ENCODE measurements at regions not wholly inside any gene's neighbourhood (a gene's known extent, or its start where the extent isn't known, plus 50 kb on each side); places are given as distances from the start of the nearest gene placed in this dataset.
A peak's percentile ranks its signal among the peaks of the same experiment; 100 is the strongest.
"Not testable (repeated sequence)": the region's sequence is repeated elsewhere in the genome, so short reads cannot be mapped to it uniquely, and the experiment has no call there.

DNA sequence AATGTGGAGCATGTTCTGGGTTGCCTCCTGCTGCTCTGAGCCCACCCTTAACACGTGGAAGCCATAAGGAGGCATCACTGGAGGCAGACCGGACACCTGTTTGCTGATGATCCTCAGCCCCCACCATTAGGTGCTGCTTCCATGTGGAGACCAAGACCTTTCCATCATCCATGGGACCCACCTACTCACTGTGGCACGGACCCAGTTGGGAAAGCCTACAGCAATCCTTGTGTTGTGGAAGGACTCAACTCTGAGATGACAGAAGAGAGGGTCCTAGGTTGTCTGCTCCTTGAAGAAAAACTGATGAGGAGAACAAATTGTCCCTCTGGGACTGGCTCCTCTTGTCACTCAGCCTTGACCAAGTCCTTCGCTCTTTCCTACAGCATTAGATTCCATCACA is 86.5 kb upstream of the RAB12 start:
- no peaks in the 10 kb centered on the region for H3K36me3 ChIP-seq (ENCODE audit: insufficient read depth, low read length)
- no peak overlapping the region for H3K4me3 ChIP-seq (ENCODE audit: insufficient read depth, low read length)
- no peak for DNase-seq (ENCODE audit: insufficient read length, low spot score, missing footprints)
- no peak overlapping the region for H2AFZ ChIP-seq (ENCODE audit: low read length)
- no peaks in the 10 kb centered on the region for H3K4me1 ChIP-seq (ENCODE audit: insufficient read depth, low read length)
- no peak overlapping the region for H3K4me2 ChIP-seq (ENCODE audit: insufficient read depth, low read length)
- H3K27ac ChIP-seq (ENCODE audit: low read depth, low read length): no peak overlapping the region
- no peaks in the 10 kb centered on the region for H3K9me3 ChIP-seq (ENCODE audit: low read depth, low read length)
- TF ChIP-seq, protein P1, sequence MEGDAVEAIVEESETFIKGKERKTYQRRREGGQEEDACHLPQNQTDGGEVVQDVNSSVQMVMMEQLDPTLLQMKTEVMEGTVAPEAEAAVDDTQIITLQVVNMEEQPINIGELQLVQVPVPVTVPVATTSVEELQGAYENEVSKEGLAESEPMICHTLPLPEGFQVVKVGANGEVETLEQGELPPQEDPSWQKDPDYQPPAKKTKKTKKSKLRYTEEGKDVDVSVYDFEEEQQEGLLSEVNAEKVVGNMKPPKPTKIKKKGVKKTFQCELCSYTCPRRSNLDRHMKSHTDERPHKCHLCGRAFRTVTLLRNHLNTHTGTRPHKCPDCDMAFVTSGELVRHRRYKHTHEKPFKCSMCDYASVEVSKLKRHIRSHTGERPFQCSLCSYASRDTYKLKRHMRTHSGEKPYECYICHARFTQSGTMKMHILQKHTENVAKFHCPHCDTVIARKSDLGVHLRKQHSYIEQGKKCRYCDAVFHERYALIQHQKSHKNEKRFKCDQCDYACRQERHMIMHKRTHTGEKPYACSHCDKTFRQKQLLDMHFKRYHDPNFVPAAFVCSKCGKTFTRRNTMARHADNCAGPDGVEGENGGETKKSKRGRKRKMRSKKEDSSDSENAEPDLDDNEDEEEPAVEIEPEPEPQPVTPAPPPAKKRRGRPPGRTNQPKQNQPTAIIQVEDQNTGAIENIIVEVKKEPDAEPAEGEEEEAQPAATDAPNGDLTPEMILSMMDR (IDR thresholded peaks at IDR 0.05; ENCODE audit: extremely low read depth, low read depth, low read length): no peak
- no peaks in the 10 kb centered on the region for H3K79me2 ChIP-seq (ENCODE audit: insufficient read depth, low read length)
- H4K20me1 ChIP-seq (ENCODE audit: insufficient read depth, low read length): no peaks in the 10 kb centered on the region
- peaks cover 14% of the 10 kb centered on the region for H3K27me3 ChIP-seq (ENCODE audit: insufficient read depth, low read length)

DNA sequence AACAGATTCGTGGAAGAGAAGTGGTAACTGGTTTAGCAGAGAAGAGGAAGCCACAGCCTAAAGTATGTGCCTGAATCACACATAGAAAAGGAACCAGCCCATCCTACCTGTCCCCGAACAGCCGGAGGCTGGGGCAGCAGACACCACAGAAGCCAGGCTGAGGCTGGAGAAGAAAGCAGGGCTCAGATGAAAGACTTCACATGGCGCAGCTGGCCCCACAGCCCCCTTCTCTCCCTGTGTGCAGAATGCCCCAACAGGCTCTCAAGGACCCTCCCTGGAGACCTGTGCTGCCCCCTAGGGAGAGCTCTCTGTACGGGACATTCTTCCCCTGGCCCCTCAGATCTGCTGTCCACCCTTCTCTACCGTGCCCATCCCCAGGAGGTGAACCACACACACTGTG is 83.5 kb upstream of the RAB12 start:
- Histone ChIP-seq H3K36me3 (ENCODE audit: insufficient read depth, low read length) (no peaks in the 10 kb centered on the region), H3K9me3 (ENCODE audit: low read depth, low read length) (no peaks in the 10 kb centered on the region)

DNA sequence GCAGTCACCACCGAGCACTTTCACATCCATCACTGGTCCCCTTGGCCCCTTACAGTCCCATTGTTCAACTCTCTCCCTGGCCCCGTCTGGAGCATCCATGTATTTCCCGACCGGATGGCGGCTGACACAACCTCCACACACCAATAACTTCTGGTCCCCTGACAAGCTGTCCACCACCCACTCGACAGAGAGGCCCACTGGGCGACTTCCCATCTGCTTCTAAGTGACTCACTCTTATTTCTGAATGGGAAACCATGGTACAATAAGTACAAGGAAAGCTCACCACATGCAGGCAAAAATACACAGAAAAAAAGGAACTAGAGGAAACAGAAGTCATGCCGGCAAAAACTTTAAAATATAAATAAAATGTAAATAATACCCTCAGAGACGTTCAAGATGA is 82.9 kb upstream of the RAB12 start:
- Histone ChIP-seq H3K27me3 (ENCODE audit: insufficient read depth, low read length) (peaks cover 14% of the 10 kb centered on the region), H3K4me1 (ENCODE audit: insufficient read depth, low read length) (no peaks in the 10 kb centered on the region), H2AFZ (ENCODE audit: low read length) (no peak overlapping the region)

More for the DNA sequence above, 83.5 kb upstream of the RAB12 start:
- H3K4me3 ChIP-seq (ENCODE audit: insufficient read depth, low read length): no peak overlapping the region
- H3K4me2 ChIP-seq (ENCODE audit: insufficient read depth, low read length): no peak overlapping the region
- no peak overlapping the region for H3K27ac ChIP-seq (ENCODE audit: low read depth, low read length)
- TF ChIP-seq, protein P1 (IDR thresholded peaks at IDR 0.05; ENCODE audit: extremely low read depth, low read depth, low read length): no peak
- no peaks in the 10 kb centered on the region for H4K20me1 ChIP-seq (ENCODE audit: insufficient read depth, low read length)
- DNase-seq (ENCODE audit: insufficient read length, low spot score, missing footprints): peak; percentile 42
- H3K4me1 ChIP-seq (ENCODE audit: insufficient read depth, low read length): no peaks in the 10 kb centered on the region
- H3K27me3 ChIP-seq (ENCODE audit: insufficient read depth, low read length): peaks cover 14% of the 10 kb centered on the region
- H3K79me2 ChIP-seq (ENCODE audit: insufficient read depth, low read length): no peaks in the 10 kb centered on the region
- H2AFZ ChIP-seq (ENCODE audit: low read length): no peak overlapping the region

DNA sequence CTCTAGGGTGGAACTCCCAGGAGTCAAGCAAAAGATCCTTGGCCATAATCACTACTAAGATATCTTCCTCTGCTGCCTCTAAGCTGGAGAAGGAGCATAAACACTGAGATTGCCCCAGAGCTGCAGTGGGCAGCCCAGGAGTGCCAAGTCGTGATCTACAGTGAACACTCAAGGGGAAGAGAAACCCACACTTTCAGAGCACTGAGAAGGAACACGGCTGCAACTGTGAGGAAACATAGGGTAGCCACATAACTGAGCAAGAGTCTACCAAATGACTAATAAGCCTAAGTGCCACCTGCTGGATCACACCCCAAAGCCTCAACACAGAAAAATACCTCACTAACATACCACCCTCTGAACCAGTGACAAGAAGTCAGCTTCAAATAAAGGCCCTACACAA is 79.6 kb upstream of the RAB12 start:
- no peak for DNase-seq (ENCODE audit: insufficient read length, low spot score, missing footprints)
- H3K9me3 ChIP-seq (ENCODE audit: low read depth, low read length): peaks cover 4% of the 10 kb centered on the region
- no peaks in the 10 kb centered on the region for H3K4me1 ChIP-seq (ENCODE audit: insufficient read depth, low read length)
- H3K4me3 ChIP-seq (ENCODE audit: insufficient read depth, low read length): no peak overlapping the region
- TF ChIP-seq, protein P1 (IDR thresholded peaks at IDR 0.05; ENCODE audit: extremely low read depth, low read depth, low read length): no peak
- H3K4me2 ChIP-seq (ENCODE audit: insufficient read depth, low read length): no peak overlapping the region
- H3K79me2 ChIP-seq (ENCODE audit: insufficient read depth, low read length): no peaks in the 10 kb centered on the region
- no peaks in the 10 kb centered on the region for H4K20me1 ChIP-seq (ENCODE audit: insufficient read depth, low read length)
- peaks cover 4% of the 10 kb centered on the region for H3K27me3 ChIP-seq (ENCODE audit: insufficient read depth, low read length)
- no peak overlapping the region for H2AFZ ChIP-seq (ENCODE audit: low read length)
- no peaks in the 10 kb centered on the region for H3K36me3 ChIP-seq (ENCODE audit: insufficient read depth, low read length)
- H3K27ac ChIP-seq (ENCODE audit: low read depth, low read length): no peak overlapping the region

More for the DNA sequence above, 82.9 kb upstream of the RAB12 start:
- H3K4me3 ChIP-seq (ENCODE audit: insufficient read depth, low read length): no peak overlapping the region
- no peak for DNase-seq (ENCODE audit: insufficient read length, low spot score, missing footprints)
- no peak overlapping the region for H3K27ac ChIP-seq (ENCODE audit: low read depth, low read length)
- H3K36me3 ChIP-seq (ENCODE audit: insufficient read depth, low read length): no peaks in the 10 kb centered on the region
- no peaks in the 10 kb centered on the region for H3K79me2 ChIP-seq (ENCODE audit: insufficient read depth, low read length)
- no peaks in the 10 kb centered on the region for H4K20me1 ChIP-seq (ENCODE audit: insufficient read depth, low read length)
- H3K4me2 ChIP-seq (ENCODE audit: insufficient read depth, low read length): no peak overlapping the region
- TF ChIP-seq, protein P1 (IDR thresholded peaks at IDR 0.05; ENCODE audit: extremely low read depth, low read depth, low read length): no peak
- peaks cover under 1% of the 10 kb centered on the region for H3K9me3 ChIP-seq (ENCODE audit: low read depth, low read length)

DNA sequence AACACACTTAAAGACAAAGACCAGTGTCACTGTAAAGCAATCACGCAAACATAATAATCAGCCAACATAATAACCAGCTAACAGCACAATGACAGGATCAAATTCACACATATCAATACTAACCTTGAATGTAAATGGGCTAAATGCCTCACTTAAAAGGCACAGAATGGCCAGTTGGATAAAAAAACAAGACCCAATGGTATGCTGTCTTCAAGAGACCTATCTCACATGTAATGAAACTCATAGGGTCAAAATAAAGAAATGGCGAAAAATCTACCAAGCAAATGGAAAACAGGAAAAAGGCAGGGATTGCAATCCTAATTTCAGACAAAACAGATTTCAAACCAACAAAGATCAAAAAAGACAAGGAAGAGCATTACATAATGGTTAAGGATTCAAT is 78.2 kb upstream of the RAB12 start:
- not testable (repeated sequence) for H4K20me1 ChIP-seq (ENCODE audit: insufficient read depth, low read length); H3K79me2 ChIP-seq (ENCODE audit: insufficient read depth, low read length); H3K36me3 ChIP-seq (ENCODE audit: insufficient read depth, low read length); DNase-seq (ENCODE audit: insufficient read length, low spot score, missing footprints); H3K9me3 ChIP-seq (ENCODE audit: low read depth, low read length); H2AFZ ChIP-seq (ENCODE audit: low read length); H3K4me3 ChIP-seq (ENCODE audit: insufficient read depth, low read length); H3K27me3 ChIP-seq (ENCODE audit: insufficient read depth, low read length); H3K4me1 ChIP-seq (ENCODE audit: insufficient read depth, low read length); H3K4me2 ChIP-seq (ENCODE audit: insufficient read depth, low read length); H3K27ac ChIP-seq (ENCODE audit: low read depth, low read length)

Measured in osteoblast (primary cell).